SK-N-MC (cell line): ENCODE measurements at regions not wholly inside any gene's neighbourhood (a gene's known extent, or its start where the extent isn't known, plus 50 kb on each side); places are given as distances from the start of the nearest gene placed in this dataset.
A peak's percentile ranks its signal among the peaks of the same experiment; 100 is the strongest.

ENCODE experiments used
- DNase-seq: peaks from one replicate; pipeline ENCODE4 v3.0.0-alpha.2; 2011; ENCODE audit warnings: low read depth, low spot score
- H3K27ac ChIP-seq: fragments of 200-600 bp; sonication (generic); 2 replicates; pipeline ENCODE4 v1.5.1; 2016; ENCODE audit warnings: mixed run types
- H3K36me3 ChIP-seq: fragments of 200-600 bp; sonication (generic); 2 replicates; pipeline ENCODE4 v1.6.1; 2017; ENCODE audit warnings: antibody characterized with exemption, low read length, mixed read lengths; ENCODE audit not compliant: insufficient read depth
- H3K4me3 ChIP-seq: fragments of 200-600 bp; sonication (generic); 2 replicates; pipeline ENCODE4 v1.5.1; 2016
- H3K9ac ChIP-seq: fragments of 200-600 bp; sonication (generic); 2 replicates; pipeline ENCODE4 v1.8.0; 2017; ENCODE audit warnings: mixed run types, mixed read lengths; ENCODE audit not compliant: insufficient read length
- H3K9me3 ChIP-seq: fragments of 200-600 bp; sonication (generic); 2 replicates; pipeline ENCODE4 v1.6.1; 2017; ENCODE audit warnings: low read depth, mild to moderate bottlenecking, antibody characterized with exemption, low read length, moderate library complexity, mixed read lengths
- EZH2 ChIP-seq: fragments of 200-600 bp; sonication (generic); IDR thresholded peaks from one replicate; pipeline ENCODE4 v1.6.1; 2017; ENCODE audit warnings: antibody characterized with exemption
- FOXP2 ChIP-seq: optimal IDR thresholded peaks from 2 replicates; pipeline ENCODE3; 2011; ENCODE audit warnings: mild to moderate bottlenecking, moderate library complexity; ENCODE audit not compliant: insufficient read depth; ENCODE audit errors: extremely low read length, control extremely low read depth
- POLR2AphosphoS5 ChIP-seq: IDR thresholded peaks from 2 replicates; pipeline ENCODE4 v1.6.1; 2012; ENCODE audit warnings: mild to moderate bottlenecking, low read depth, low read length, borderline replicate concordance

GRCh38 chr3:113140876-113141275 lies 70.5 kb upstream of the BOC start:
- H3K27ac ChIP-seq = no peak overlapping the region
- H3K9me3 ChIP-seq = no peaks in the 10 kb centered on the region
- no peaks in the 10 kb centered on the region for H3K36me3 ChIP-seq
- no peak overlapping the region for H3K4me3 ChIP-seq
- TF ChIP-seq EZH2 (no peak), POLR2AphosphoS5 (no peak), FOXP2 (no peak)
- DNase-seq = no peak
- no peak overlapping the region for H3K9ac ChIP-seq

- no peak overlapping the region for H3K4me3 ChIP-seq
- no peaks in the 10 kb centered on the region for H3K36me3 ChIP-seq
- H3K27ac ChIP-seq = no peak overlapping the region
- H3K9me3 ChIP-seq = no peaks in the 10 kb centered on the region
- TF ChIP-seq POLR2AphosphoS5 (no peak), EZH2 (no peak), FOXP2 (no peak)
- no peak overlapping the region for H3K9ac ChIP-seq
- no peak for DNase-seq
These were observed 69.8 kb upstream of the BOC start for GRCh38 chr3:113141543-113141942.

DNA sequence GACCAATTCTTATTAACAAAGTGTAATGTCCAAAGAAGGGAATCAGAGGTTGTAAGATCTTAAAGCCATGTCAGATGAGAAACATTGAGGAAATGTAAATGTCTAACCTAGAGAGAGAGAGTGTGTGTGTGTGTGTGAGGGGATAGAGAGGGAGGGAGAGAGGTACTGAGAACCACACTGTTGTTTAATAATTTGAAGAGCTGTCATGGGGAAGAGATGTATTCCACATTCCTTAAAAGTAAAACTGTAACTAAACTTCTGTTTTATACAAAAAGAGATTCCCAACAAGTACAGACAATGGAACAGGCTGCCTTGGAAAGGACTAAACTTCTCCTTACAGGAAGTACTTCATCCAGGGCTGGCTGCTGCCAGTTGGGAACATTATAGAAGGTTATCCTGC lies 68.9 kb upstream of the BOC start:
- no peak overlapping the region for H3K9ac ChIP-seq
- TF ChIP-seq EZH2 (no peak), POLR2AphosphoS5 (no peak), FOXP2 (no peak)
- H3K27ac ChIP-seq = no peak overlapping the region
- no peaks in the 10 kb centered on the region for H3K36me3 ChIP-seq
- no peak for DNase-seq
- H3K9me3 ChIP-seq = no peaks in the 10 kb centered on the region
- no peak overlapping the region for H3K4me3 ChIP-seq

DNA sequence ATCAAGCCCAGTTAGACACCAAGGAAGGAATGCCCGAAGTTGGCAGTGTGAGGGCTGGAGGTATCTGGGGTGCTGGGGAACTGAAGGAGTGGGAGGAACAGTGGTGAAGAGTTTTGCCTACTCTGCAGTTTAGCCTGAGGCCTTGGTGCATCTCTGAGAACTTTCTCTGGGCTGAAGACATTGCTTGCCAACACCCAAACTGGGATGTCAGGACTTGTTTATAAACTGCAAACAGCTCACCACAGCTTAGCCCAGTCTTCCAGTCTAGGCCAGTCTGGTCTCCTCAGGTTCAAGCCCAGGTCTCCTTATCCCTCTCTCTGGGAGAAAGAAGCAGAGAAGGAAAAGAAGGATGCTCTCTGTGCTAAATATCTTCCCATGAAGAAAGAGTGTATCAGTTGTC lies 68.0 kb upstream of the BOC start:
- Histone ChIP-seq H3K9me3 (no peaks in the 10 kb centered on the region), H3K4me3 (no peak overlapping the region), H3K9ac (no peak overlapping the region), H3K36me3 (no peaks in the 10 kb centered on the region), H3K27ac (no peak overlapping the region)
- TF ChIP-seq EZH2 (no peak), FOXP2 (no peak), POLR2AphosphoS5 (no peak)
- DNase-seq = no peak

DNA sequence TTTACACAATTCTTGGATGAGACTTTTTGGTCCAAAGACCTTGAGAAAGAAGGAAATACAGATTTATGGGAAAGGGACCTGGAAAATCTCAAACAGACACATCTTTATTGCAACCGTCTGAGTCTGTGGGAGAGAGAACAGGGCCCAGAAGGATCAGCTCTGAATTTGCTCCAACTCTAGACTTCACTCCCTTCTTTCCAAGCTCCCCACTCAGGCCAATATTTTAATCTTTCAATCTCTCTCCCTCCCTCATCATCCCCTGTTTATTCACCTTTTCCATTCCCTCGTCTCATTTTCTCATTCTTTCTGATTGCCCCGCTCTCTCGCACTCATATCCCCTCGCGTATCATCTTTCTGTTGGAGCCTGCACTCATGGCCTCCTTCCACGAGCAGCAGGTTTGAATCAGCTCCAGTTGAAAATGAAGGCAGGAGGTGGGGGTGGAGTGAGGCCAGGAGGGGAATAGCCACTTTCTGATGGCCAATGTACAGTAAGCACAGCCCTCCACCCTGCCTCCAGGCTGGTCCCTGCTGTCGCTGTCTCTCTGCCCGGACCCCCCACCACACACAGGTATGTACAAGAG lies 63.6 kb upstream of the BOC start:
- no peaks in the 10 kb centered on the region for H3K36me3 ChIP-seq
- peak overlapping the region; percentile 65 for H3K27ac ChIP-seq
- no peak overlapping the region for H3K9ac ChIP-seq
- H3K9me3 ChIP-seq = no peaks in the 10 kb centered on the region
- DNase-seq = no peak
- peak overlapping the region; percentile 17 for H3K4me3 ChIP-seq
- TF ChIP-seq POLR2AphosphoS5 (no peak), EZH2 (no peak), FOXP2 (no peak)

DNA sequence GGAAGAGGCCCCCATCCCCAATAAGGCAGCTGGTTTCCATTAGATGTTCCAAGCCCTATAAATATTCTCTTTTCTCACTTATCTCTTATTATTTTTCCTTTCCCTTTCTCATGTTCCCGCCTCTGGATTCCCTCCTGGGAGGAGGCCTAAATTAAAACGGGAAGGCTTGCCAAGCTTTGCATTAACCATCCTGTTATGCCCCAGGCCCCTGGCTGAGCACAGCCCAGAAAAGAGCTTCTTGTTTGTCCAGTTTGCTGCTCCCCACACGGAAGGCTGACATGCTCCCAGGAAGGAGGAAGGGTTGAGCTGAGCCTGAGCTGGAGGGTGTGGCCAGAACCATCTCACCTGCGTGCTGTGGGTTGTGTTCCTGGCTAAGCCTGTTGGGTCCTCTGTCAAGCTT lies 63.1 kb upstream of the BOC start:
- Histone ChIP-seq H3K36me3 (no peaks in the 10 kb centered on the region), H3K4me3 (peak overlapping the region; percentile 17), H3K27ac (peak overlapping the region; percentile 65), H3K9ac (no peak overlapping the region), H3K9me3 (no peaks in the 10 kb centered on the region)
- DNase-seq = no peak
- no peak for TF ChIP-seq POLR2AphosphoS5
- TF ChIP-seq FOXP2 = no peak
- TF ChIP-seq EZH2 = no peak

DNA sequence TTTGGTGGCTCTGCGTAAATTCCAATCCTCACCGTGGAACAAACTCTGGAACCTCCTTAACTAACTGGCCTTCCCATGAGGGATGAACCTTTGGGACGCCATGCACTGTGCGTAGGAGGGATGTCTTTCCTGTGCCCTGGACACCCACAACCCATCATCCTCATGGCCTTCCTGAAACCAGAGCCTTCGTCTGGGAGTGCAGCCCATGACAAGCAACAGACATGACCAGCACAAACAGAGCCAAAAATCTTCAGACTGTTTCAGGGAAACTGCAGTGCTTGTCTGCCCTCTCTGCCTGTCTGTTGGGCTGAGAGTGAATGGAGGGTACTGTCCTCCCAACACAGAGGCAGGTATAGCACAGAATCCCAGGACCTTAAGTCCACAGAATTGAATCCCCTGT lies 61.1 kb upstream of the BOC start:
- no peak overlapping the region for H3K4me3 ChIP-seq
- no peaks in the 10 kb centered on the region for H3K36me3 ChIP-seq
- H3K9me3 ChIP-seq = no peaks in the 10 kb centered on the region
- H3K9ac ChIP-seq = no peak overlapping the region
- H3K27ac ChIP-seq = no peak overlapping the region
- DNase-seq = no peak
- no peak for TF ChIP-seq POLR2AphosphoS5
- TF ChIP-seq EZH2 = no peak
- TF ChIP-seq FOXP2 = no peak

DNA sequence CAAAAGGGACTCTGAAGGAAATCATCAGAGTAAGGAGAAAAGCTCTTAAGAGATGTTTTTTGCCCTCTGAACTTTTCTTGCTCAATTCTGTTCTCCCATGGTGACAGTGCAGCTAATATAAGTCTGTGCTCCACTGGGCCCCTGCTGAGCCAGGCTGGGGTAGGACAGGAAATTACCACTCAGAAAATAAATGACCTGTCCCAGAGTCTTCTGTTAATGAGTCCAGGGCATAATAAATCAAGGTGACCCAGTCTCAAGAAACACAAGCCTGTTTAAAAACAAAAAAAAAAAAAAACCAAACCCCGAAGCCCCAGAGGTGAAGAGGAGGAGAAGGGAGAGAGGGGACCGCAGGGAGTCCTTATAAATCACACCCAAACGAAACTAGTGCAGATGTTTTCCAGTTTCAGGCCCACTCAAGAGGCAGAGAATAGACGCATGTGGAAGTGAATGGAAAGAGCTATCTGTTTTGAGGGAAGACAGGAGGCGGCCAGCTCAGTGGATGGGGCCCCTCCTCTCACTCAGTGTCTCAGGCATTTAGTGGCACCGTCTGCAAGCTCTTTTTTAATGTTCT lies 59.8 kb upstream of the BOC start:
- Histone ChIP-seq H3K9me3 (no peaks in the 10 kb centered on the region), H3K27ac (peak overlapping the region; percentile 80; the same call in 1 of the 2 replicates)

GRCh38 chr3:113152849-113153248 lies 58.5 kb upstream of the BOC start:
- no peak overlapping the region for H3K4me3 ChIP-seq
- H3K9ac ChIP-seq = no peak overlapping the region
- H3K9me3 ChIP-seq = no peaks in the 10 kb centered on the region
- no peak for DNase-seq
- no peak for TF ChIP-seq POLR2AphosphoS5
- no peak for TF ChIP-seq FOXP2
- TF ChIP-seq EZH2 = no peak
- H3K27ac ChIP-seq = no peak overlapping the region
- no peaks in the 10 kb centered on the region for H3K36me3 ChIP-seq

More for the DNA sequence above, 59.8 kb upstream of the BOC start:
- H3K4me3 ChIP-seq = peak overlapping the region; percentile 56
- H3K36me3 ChIP-seq = no peaks in the 10 kb centered on the region
- DNase-seq = no peak
- H3K9ac ChIP-seq = no peak overlapping the region
- TF ChIP-seq POLR2AphosphoS5 (peak; percentile 50; the same call in 1 of the 2 replicates), FOXP2 (no peak)
